ENCODE measurements at regions not wholly inside any gene's neighbourhood (a gene's known extent, or its start where the extent isn't known, plus 50 kb on each side); places are given as distances from the start of the nearest gene placed in this dataset.
"Not testable (repeated sequence)": the region's sequence is repeated elsewhere in the genome, so short reads cannot be mapped to it uniquely, and the experiment has no call there.

DNA sequence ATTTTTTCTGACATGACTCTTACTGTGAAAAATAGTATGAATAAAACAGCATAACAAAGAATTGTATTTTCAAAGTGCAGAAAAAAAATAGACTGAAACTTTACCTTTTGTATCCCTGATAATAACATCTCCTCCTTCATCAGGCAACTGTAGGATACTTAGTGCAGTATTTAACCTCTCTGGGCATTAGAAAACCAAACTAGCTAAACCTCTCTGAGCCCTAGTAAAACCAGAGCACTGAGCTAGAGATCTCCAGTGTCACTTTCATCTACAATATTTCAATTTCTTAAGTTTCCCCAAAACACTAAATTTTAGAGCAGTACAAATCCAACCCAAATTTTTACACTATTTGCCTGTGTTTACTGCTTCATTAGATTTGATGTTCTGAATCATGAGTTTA, 594.0 kb upstream of the LINC00305 start:
- Histone ChIP-seq H4K20me1 (ENCODE audit: insufficient read depth) (no peaks in the 10 kb centered on the region), H2AFZ (ENCODE audit: low read depth, low read length) (no peak overlapping the region), H3K4me2 (ENCODE audit: low read length) (no peak overlapping the region), H3K9ac (ENCODE audit: low read length) (no peak overlapping the region), H3K27me3 (ENCODE audit: insufficient read depth, low read depth, low read length) (no peaks in the 10 kb centered on the region), H3K36me3 (ENCODE audit: insufficient read depth, low read length) (no peaks in the 10 kb centered on the region), H3K4me3 (ENCODE audit: low read length) (no peak overlapping the region), H3K79me2 (replicated peaks; ENCODE audit: insufficient read depth, low read length) (no peaks in the 10 kb centered on the region), H3K9me2 (ENCODE audit: insufficient read depth, low read length) (no peaks in the 10 kb centered on the region), H3K9me3 (ENCODE audit: low read length) (no peaks in the 10 kb centered on the region), H3F3A (ENCODE audit: insufficient read depth, low read length, poor library complexity, severe bottlenecking) (no peaks in the 10 kb centered on the region), H3K27ac (ENCODE audit: low read length) (no peak overlapping the region)
- TF ChIP-seq TAF1 (IDR thresholded peaks at IDR 0.05; ENCODE audit: low read depth) (no peak), EZH2 (IDR thresholded peaks at IDR 0.05; ENCODE audit: borderline replicate concordance, insufficient read depth, low read length, poor library complexity, severe bottlenecking) (no peak), SMC3 (conservative IDR thresholded peaks at IDR 0.05; ENCODE audit: poor library complexity) (no peak), POLR2AphosphoS5 (IDR thresholded peaks at IDR 0.05) (no peak), MXI1 (conservative IDR thresholded peaks at IDR 0.05; ENCODE audit: poor library complexity, severe bottlenecking) (no peak), RAD21 (conservative IDR thresholded peaks at IDR 0.05) (no peak), EP300 (conservative IDR thresholded peaks at IDR 0.05; ENCODE audit: poor library complexity, severe bottlenecking) (no peak)
- TF ChIP-seq, protein P1, sequence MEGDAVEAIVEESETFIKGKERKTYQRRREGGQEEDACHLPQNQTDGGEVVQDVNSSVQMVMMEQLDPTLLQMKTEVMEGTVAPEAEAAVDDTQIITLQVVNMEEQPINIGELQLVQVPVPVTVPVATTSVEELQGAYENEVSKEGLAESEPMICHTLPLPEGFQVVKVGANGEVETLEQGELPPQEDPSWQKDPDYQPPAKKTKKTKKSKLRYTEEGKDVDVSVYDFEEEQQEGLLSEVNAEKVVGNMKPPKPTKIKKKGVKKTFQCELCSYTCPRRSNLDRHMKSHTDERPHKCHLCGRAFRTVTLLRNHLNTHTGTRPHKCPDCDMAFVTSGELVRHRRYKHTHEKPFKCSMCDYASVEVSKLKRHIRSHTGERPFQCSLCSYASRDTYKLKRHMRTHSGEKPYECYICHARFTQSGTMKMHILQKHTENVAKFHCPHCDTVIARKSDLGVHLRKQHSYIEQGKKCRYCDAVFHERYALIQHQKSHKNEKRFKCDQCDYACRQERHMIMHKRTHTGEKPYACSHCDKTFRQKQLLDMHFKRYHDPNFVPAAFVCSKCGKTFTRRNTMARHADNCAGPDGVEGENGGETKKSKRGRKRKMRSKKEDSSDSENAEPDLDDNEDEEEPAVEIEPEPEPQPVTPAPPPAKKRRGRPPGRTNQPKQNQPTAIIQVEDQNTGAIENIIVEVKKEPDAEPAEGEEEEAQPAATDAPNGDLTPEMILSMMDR (IDR thresholded peaks at IDR 0.05; ENCODE audit: poor library complexity, severe bottlenecking), result no peak
- TF ChIP-seq, protein P2, sequence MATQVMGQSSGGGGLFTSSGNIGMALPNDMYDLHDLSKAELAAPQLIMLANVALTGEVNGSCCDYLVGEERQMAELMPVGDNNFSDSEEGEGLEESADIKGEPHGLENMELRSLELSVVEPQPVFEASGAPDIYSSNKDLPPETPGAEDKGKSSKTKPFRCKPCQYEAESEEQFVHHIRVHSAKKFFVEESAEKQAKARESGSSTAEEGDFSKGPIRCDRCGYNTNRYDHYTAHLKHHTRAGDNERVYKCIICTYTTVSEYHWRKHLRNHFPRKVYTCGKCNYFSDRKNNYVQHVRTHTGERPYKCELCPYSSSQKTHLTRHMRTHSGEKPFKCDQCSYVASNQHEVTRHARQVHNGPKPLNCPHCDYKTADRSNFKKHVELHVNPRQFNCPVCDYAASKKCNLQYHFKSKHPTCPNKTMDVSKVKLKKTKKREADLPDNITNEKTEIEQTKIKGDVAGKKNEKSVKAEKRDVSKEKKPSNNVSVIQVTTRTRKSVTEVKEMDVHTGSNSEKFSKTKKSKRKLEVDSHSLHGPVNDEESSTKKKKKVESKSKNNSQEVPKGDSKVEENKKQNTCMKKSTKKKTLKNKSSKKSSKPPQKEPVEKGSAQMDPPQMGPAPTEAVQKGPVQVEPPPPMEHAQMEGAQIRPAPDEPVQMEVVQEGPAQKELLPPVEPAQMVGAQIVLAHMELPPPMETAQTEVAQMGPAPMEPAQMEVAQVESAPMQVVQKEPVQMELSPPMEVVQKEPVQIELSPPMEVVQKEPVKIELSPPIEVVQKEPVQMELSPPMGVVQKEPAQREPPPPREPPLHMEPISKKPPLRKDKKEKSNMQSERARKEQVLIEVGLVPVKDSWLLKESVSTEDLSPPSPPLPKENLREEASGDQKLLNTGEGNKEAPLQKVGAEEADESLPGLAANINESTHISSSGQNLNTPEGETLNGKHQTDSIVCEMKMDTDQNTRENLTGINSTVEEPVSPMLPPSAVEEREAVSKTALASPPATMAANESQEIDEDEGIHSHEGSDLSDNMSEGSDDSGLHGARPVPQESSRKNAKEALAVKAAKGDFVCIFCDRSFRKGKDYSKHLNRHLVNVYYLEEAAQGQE (IDR thresholded peaks at IDR 0.05; ENCODE audit: borderline replicate concordance), result no peak

DNA sequence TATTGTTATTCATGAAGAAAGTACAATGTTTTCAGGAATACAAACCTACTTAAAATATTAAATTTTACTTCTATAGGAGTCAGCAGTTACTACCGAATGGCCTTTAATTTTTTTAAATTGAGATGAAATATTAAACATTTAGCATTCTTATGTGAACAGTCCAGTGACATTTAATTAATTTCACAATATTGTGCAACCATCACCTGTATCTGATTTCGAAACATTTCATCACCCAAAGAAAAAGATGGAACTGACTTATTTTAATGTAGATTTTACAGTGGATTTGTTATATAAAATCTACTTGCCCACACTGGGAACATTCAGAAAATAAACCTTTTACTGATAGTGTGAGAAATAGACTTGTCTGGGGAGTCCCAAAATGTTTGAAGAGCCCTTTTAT, 585.2 kb upstream of the LINC00305 start:
- Histone ChIP-seq H3K4me2 (ENCODE audit: low read length) (no peak overlapping the region), H3K4me3 (ENCODE audit: low read length) (no peak overlapping the region), H2AFZ (ENCODE audit: low read depth, low read length) (no peak overlapping the region), H4K20me1 (ENCODE audit: insufficient read depth) (no peaks in the 10 kb centered on the region), H3K36me3 (ENCODE audit: insufficient read depth, low read length) (no peaks in the 10 kb centered on the region), H3K79me2 (replicated peaks; ENCODE audit: insufficient read depth, low read length) (no peaks in the 10 kb centered on the region), H3K27ac (ENCODE audit: low read length) (no peak overlapping the region), H3K9me2 (ENCODE audit: insufficient read depth, low read length) (no peaks in the 10 kb centered on the region), H3K9ac (ENCODE audit: low read length) (no peak overlapping the region), H3K9me3 (ENCODE audit: low read length) (no peaks in the 10 kb centered on the region), H3F3A (ENCODE audit: insufficient read depth, low read length, poor library complexity, severe bottlenecking) (no peaks in the 10 kb centered on the region), H3K27me3 (ENCODE audit: insufficient read depth, low read depth, low read length) (no peaks in the 10 kb centered on the region)
- TF ChIP-seq, protein P2 (IDR thresholded peaks at IDR 0.05; ENCODE audit: borderline replicate concordance), result no peak
- TF ChIP-seq MXI1 (conservative IDR thresholded peaks at IDR 0.05; ENCODE audit: poor library complexity, severe bottlenecking) (no peak), TAF1 (IDR thresholded peaks at IDR 0.05; ENCODE audit: low read depth) (no peak), SMC3 (conservative IDR thresholded peaks at IDR 0.05; ENCODE audit: poor library complexity) (no peak), EZH2 (IDR thresholded peaks at IDR 0.05; ENCODE audit: borderline replicate concordance, insufficient read depth, low read length, poor library complexity, severe bottlenecking) (no peak), EP300 (conservative IDR thresholded peaks at IDR 0.05; ENCODE audit: poor library complexity, severe bottlenecking) (no peak), RAD21 (conservative IDR thresholded peaks at IDR 0.05) (no peak), POLR2AphosphoS5 (IDR thresholded peaks at IDR 0.05) (no peak)
- TF ChIP-seq, protein P1 (IDR thresholded peaks at IDR 0.05; ENCODE audit: poor library complexity, severe bottlenecking), result no peak

DNA sequence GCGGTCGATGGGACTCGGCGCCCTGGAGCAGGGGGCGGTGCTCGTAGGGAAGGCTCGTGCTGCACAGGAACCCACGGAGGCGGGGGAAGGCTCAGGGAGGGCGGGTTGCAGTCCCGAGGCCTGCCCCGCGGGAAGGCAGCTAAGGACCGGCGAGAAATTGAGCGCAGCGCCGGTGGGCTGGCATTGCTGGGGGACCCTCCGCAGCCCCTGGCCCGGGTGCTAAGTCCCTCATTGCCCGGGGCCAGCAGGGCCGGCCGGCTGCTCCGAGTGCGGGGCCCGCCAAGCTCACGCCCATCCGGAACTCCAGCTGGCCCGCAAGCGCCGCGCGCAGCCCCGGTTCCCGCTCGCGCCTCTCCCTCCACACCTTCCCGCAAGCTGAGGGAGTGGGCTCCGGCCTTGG, 576.8 kb upstream of the LINC00305 start:
- not testable (repeated sequence) for H3K36me3 ChIP-seq (ENCODE audit: insufficient read depth, low read length); H4K20me1 ChIP-seq (ENCODE audit: insufficient read depth); H3K9ac ChIP-seq (ENCODE audit: low read length); H3K9me2 ChIP-seq (ENCODE audit: insufficient read depth, low read length); H3K4me3 ChIP-seq (ENCODE audit: low read length); H3K4me2 ChIP-seq (ENCODE audit: low read length); H3K27me3 ChIP-seq (ENCODE audit: insufficient read depth, low read depth, low read length); H3K27ac ChIP-seq (ENCODE audit: low read length); H3K9me3 ChIP-seq (ENCODE audit: low read length); H3F3A ChIP-seq (ENCODE audit: insufficient read depth, low read length, poor library complexity, severe bottlenecking); H2AFZ ChIP-seq (ENCODE audit: low read depth, low read length); H3K79me2 ChIP-seq (replicated peaks; ENCODE audit: insufficient read depth, low read length)

All from neural cell (in vitro differentiated cells).